GM12878 (cell line): ENCODE measurements at regions not wholly inside any gene's neighbourhood (a gene's known extent, or its start where the extent isn't known, plus 50 kb on each side); places are given as distances from the start of the nearest gene placed in this dataset.

Source experiments
- CBX5 ChIP-seq: sonication (generic); IDR thresholded peaks from 2 replicates; pipeline ENCODE4 v1.6.1; 2016; ENCODE audit warnings: low read depth, moderate library complexity, mild to moderate bottlenecking, inconsistent platforms
- CTCF ChIP-seq, 3 experiments: IDR thresholded peaks in 2 of 3; conservative IDR thresholded peaks in 1 of 3; 2 replicates each; pipeline ENCODE4 v1.5.1; 2011; ENCODE audit warnings: low read depth in 3 of 3, low read length in 3 of 3, mild to moderate bottlenecking in 3 of 3, control low read depth in 2 of 3, moderate library complexity in 2 of 3, inconsistent platforms in 1 of 3, mixed read lengths in 1 of 3; ENCODE audit not compliant: control insufficient read depth in 2 of 3, insufficient read depth in 1 of 3; ENCODE audit errors: extremely low read depth in 1 of 3
- FOXM1 ChIP-seq: IDR thresholded peaks from 2 replicates; pipeline ENCODE4 v1.6.1; 2012; ENCODE audit warnings: low read depth, mild to moderate bottlenecking, inconsistent platforms, low read length, moderate library complexity
- MYC ChIP-seq: IDR thresholded peaks from 2 replicates; pipeline ENCODE4 v1.6.1; 2011; ENCODE audit warnings: mild to moderate bottlenecking, low read length, moderate library complexity, inconsistent platforms; ENCODE audit not compliant: insufficient read depth, insufficient replicate concordance, insufficient read length, severe bottlenecking
- SUPT20H ChIP-seq: IDR thresholded peaks from 2 replicates; pipeline ENCODE4 v1.6.1; 2011; ENCODE audit warnings: low read depth, mild to moderate bottlenecking, low read length, moderate library complexity, borderline replicate concordance; ENCODE audit not compliant: control insufficient read depth

- no peak for TF ChIP-seq CTCF (IDR thresholded peaks at IDR 0.05 in 2 of 3, conservative IDR thresholded peaks at IDR 0.05 in 1 of 3; ENCODE audit: control insufficient read depth in 2 of 3, extremely low read depth in 1 of 3, insufficient read depth in 1 of 3, low read depth in 3 of 3, low read length in 3 of 3)
- no peak for TF ChIP-seq CBX5
- TF ChIP-seq MYC: no peak
- TF ChIP-seq SUPT20H: no peak
- no peak for TF ChIP-seq FOXM1
These were observed 600.4 kb downstream of the RFPL4B start for GRCh38 chr6:112947507-112947906.
